Liver (tissue), 8 donors: ENCODE measurements at regions not wholly inside any gene's neighbourhood (a gene's known extent, or its start where the extent isn't known, plus 50 kb on each side); places are given as distances from the start of the nearest gene placed in this dataset.
"Not testable (repeated sequence)": the region's sequence is repeated elsewhere in the genome, so short reads cannot be mapped to it uniquely, and the experiment has no call there.

Experiments used
- DNase-seq: peaks from one replicate; pipeline ENCODE4 v3.0.0-alpha.2; 2017; ENCODE audit warnings: low spot score
- H3K27ac ChIP-seq, 2 donors: one replicate each; pipeline ENCODE4 v1.7.0; 2013; ENCODE audit warnings: inconsistent platforms in 2 of 2, low read length in 2 of 2, control low read depth in 1 of 2, low read depth in 1 of 2, mild to moderate bottlenecking in 1 of 2
- H3K27me3 ChIP-seq, 4 donors: one replicate each; pipeline versions ENCODE4 v1.6.1 to v1.7.0; 2013; ENCODE audit warnings: low read length in 3 of 4, inconsistent platforms in 1 of 4, mild to moderate bottlenecking in 1 of 4, moderate library complexity in 1 of 4; ENCODE audit not compliant: control insufficient read depth in 4 of 4, insufficient read depth in 4 of 4
- H3K36me3 ChIP-seq, 4 donors: one replicate each; pipeline versions ENCODE4 v1.6.1 to v1.7.0; 2013; ENCODE audit warnings: low read length in 3 of 4, mild to moderate bottlenecking in 3 of 4, low read depth in 1 of 4, moderate library complexity in 1 of 4; ENCODE audit not compliant: control insufficient read depth in 4 of 4, insufficient read depth in 3 of 4
- H3K4me1 ChIP-seq, 4 donors: one replicate each; pipeline versions ENCODE4 v1.6.1 to v1.7.0; 2013; ENCODE audit warnings: low read length in 3 of 4, mild to moderate bottlenecking in 3 of 4, moderate library complexity in 1 of 4; ENCODE audit not compliant: control insufficient read depth in 4 of 4, insufficient read depth in 4 of 4
- H3K4me3 ChIP-seq, 3 donors: one replicate each; pipeline versions ENCODE4 v1.6.1 to v1.7.0; 2013; ENCODE audit warnings: low read length in 3 of 3, control low read depth in 1 of 3, low read depth in 1 of 3, mild to moderate bottlenecking in 1 of 3
- H3K9ac ChIP-seq, 2 donors: one replicate each; pipeline ENCODE4 v1.7.0; 2013; ENCODE audit warnings: low read length in 2 of 2, mild to moderate bottlenecking in 2 of 2, moderate library complexity in 2 of 2, control low read depth in 1 of 2, low read depth in 1 of 2
- H3K9me3 ChIP-seq, 4 donors: one replicate each; pipeline versions ENCODE4 v1.6.1 to v1.7.0; 2013; ENCODE audit warnings: low read length in 3 of 4; ENCODE audit not compliant: control insufficient read depth in 4 of 4
- EGR1 ChIP-seq, 2 donors: IDR thresholded peaks; 2 replicates each; pipeline ENCODE4 v1.6.1; 2016 to 2018; ENCODE audit warnings: antibody characterized with exemption in 2 of 2, low read depth in 2 of 2
- FOXA1 ChIP-seq: IDR thresholded peaks from 2 replicates; pipeline ENCODE4 v1.6.1; 2016; ENCODE audit warnings: antibody characterized with exemption
- FOXA2 ChIP-seq: IDR thresholded peaks from 2 replicates; pipeline ENCODE4 v1.6.1; 2016; ENCODE audit warnings: antibody characterized with exemption
- HNF4A ChIP-seq, 2 donors: conservative IDR thresholded peaks; 2 replicates each; pipeline ENCODE4 v1.6.1; 2016; ENCODE audit warnings: antibody characterized with exemption in 2 of 2, mild to moderate bottlenecking in 2 of 2
- MAX ChIP-seq: IDR thresholded peaks from 2 replicates; pipeline ENCODE4 v1.6.1; 2016; ENCODE audit warnings: antibody characterized with exemption
- RAD21 ChIP-seq, 2 donors: IDR thresholded peaks; 2 replicates each; pipeline ENCODE4 v1.6.1; 2016; ENCODE audit warnings: antibody characterized with exemption in 2 of 2, mild to moderate bottlenecking in 2 of 2
- RXRA ChIP-seq, 2 donors: IDR thresholded peaks; 2 replicates each; pipeline ENCODE4 v1.6.1; 2017 to 2018; ENCODE audit warnings: antibody characterized with exemption in 2 of 2, mild to moderate bottlenecking in 1 of 2
- SP1 ChIP-seq: IDR thresholded peaks from 2 replicates; pipeline ENCODE4 v1.6.1; 2018; ENCODE audit warnings: antibody characterized with exemption, mild to moderate bottlenecking
- TAF1 ChIP-seq: conservative IDR thresholded peaks from 2 replicates; pipeline ENCODE4 v1.6.1; 2016; ENCODE audit warnings: antibody characterized with exemption, mild to moderate bottlenecking
- YY1 ChIP-seq: IDR thresholded peaks from 2 replicates; pipeline ENCODE4 v1.6.1; 2016; ENCODE audit warnings: antibody characterized with exemption, mild to moderate bottlenecking
- ZBTB33 ChIP-seq: IDR thresholded peaks from 2 replicates; pipeline ENCODE4 v1.6.1; 2016; ENCODE audit warnings: antibody characterized with exemption
- WGBS: extraction: QIAGEN DNeasy Blood & Tissue Kit; methylation state at CpG from one replicate; pipeline ENCODE4 v1.1.7; 2013; 5-methylcytosine and 5-hydroxymethylcytosine counted together
- TF ChIP-seq, protein P1 (sequence below): IDR thresholded peaks from 2 replicates; pipeline ENCODE4 v1.6.1; 2016; ENCODE audit warnings: antibody characterized with exemption
- TF ChIP-seq, protein P2 (sequence below): fragments of 150-350 bp; IDR thresholded peaks from 2 replicates; pipeline ENCODE4 v1.5.1; 2017; ENCODE audit warnings: improper control_type of control experiment, low read depth, low read length; ENCODE audit not compliant: missing input control
- donor health status: healthy.
- donor health status: healthy.
- donor health status: healthy.
- donor health status: healthy.
- donor health status: healthy.

GRCh38 chr1:76690766-76691165 is 176.5 kb upstream of the ST6GALNAC5 start:
- H3K4me3 ChIP-seq: no peak overlapping the region
- DNase-seq: no peak
- TF ChIP-seq EGR1 (IDR thresholded peaks at IDR 0.05; ENCODE audit: low read depth in 2 of 2) (no peak), FOXA1 (no peak), YY1 (no peak), SP1 (no peak)
- TF ChIP-seq, protein P1, sequence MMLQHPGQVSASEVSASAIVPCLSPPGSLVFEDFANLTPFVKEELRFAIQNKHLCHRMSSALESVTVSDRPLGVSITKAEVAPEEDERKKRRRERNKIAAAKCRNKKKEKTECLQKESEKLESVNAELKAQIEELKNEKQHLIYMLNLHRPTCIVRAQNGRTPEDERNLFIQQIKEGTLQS: no peak
- no peak overlapping the region for H3K27ac ChIP-seq
- 74% methylated on average over 3 of the region's 3 CpGs for WGBS
- no peaks in the 10 kb centered on the region for H3K27me3 ChIP-seq
- no peak overlapping the region for H3K9ac ChIP-seq
- peaks cover 0 to 2% (median 1%) of the 10 kb centered on the region in 4 donors for H3K9me3 ChIP-seq
- H3K4me1 ChIP-seq: no peaks in the 10 kb centered on the region
- H3K36me3 ChIP-seq: no peaks in the 10 kb centered on the region

DNA sequence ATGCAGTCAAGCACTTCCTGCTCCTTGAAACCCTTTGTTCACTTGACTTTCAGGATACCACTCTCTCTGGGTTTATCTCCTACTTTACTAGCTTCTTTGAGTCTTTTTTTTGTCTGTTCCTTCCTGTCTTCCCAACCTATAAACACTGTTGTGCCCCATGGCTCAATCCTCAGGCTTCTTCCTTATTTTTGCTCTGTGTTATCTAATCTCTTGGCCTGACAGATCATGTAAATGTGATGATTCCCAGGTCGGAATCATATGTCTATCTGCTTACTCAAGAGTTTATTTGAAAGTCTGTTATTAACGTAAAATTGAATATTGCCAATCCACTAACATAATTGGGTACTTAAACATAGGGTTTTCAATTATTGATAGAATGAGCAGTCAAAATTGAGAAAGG is 171.7 kb upstream of the ST6GALNAC5 start:
- Histone ChIP-seq H3K9me3 (peaks cover 0 to 2% (median 1%) of the 10 kb centered on the region in 4 donors), H3K4me1 (no peaks in the 10 kb centered on the region), H3K36me3 (no peaks in the 10 kb centered on the region), H3K9ac (no peak overlapping the region), H3K27ac (no peak overlapping the region), H3K4me3 (no peak overlapping the region), H3K27me3 (no peaks in the 10 kb centered on the region)
- 29% methylated on average over 2 of the region's 2 CpGs for WGBS
- DNase-seq: no peak
- TF ChIP-seq SP1 (no peak), ZBTB33 (no peak), MAX (no peak), RAD21 (IDR thresholded peaks at IDR 0.05) (no peak), FOXA2 (no peak), TAF1 (no peak), RXRA (IDR thresholded peaks at IDR 0.05) (no peak)
- TF ChIP-seq, protein P2, sequence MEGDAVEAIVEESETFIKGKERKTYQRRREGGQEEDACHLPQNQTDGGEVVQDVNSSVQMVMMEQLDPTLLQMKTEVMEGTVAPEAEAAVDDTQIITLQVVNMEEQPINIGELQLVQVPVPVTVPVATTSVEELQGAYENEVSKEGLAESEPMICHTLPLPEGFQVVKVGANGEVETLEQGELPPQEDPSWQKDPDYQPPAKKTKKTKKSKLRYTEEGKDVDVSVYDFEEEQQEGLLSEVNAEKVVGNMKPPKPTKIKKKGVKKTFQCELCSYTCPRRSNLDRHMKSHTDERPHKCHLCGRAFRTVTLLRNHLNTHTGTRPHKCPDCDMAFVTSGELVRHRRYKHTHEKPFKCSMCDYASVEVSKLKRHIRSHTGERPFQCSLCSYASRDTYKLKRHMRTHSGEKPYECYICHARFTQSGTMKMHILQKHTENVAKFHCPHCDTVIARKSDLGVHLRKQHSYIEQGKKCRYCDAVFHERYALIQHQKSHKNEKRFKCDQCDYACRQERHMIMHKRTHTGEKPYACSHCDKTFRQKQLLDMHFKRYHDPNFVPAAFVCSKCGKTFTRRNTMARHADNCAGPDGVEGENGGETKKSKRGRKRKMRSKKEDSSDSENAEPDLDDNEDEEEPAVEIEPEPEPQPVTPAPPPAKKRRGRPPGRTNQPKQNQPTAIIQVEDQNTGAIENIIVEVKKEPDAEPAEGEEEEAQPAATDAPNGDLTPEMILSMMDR: no peak
- TF ChIP-seq, protein P1: no peak

DNA sequence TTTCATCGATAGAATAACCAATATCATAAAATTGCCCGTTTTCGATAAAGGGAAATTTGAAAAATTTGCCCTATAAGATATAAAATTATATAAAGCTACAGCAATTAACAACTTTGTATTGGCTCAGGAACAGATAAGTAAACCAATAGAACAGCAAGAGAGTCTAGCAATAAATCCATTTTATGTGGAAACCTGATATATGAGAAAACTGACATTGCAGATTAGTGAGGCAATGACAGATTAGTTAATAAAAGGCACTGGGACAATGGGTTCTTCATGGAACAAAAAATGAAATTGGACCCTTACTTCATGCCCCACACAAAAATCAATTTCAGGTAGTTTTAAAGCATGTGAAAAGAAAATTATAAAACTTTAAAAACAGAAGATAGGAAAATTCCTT is 169.9 kb upstream of the ST6GALNAC5 start:
- Histone ChIP-seq H3K9ac (no peak overlapping the region), H3K27me3 (no peaks in the 10 kb centered on the region), H3K4me3 (no peak overlapping the region), H3K27ac (no peak overlapping the region), H3K4me1 (no peaks in the 10 kb centered on the region), H3K36me3 (no peaks in the 10 kb centered on the region), H3K9me3 (peaks cover 0 to 2% (median 1%) of the 10 kb centered on the region in 4 donors)
- DNase-seq: no peak
- 95% methylated on average over 3 of the region's 3 CpGs for WGBS
- TF ChIP-seq HNF4A (conservative IDR thresholded peaks at IDR 0.05) (no peak), SP1 (no peak), FOXA1 (no peak)

- DNase-seq: not testable (repeated sequence)
Measured at GRCh38 chr1:76699646-76700045, 167.6 kb upstream of the ST6GALNAC5 start.

GRCh38 chr1:76700200-76700599 is 167.1 kb upstream of the ST6GALNAC5 start:
- H3K9me3 ChIP-seq, H3K27ac ChIP-seq, H3K27me3 ChIP-seq, DNase-seq, H3K36me3 ChIP-seq, H3K4me1 ChIP-seq, H3K4me3 ChIP-seq, H3K9ac ChIP-seq: not testable (repeated sequence)
- 92% methylated on average over 12 of the region's 12 CpGs for WGBS

More at GRCh38 chr1:76699646-76700045, 167.6 kb upstream of the ST6GALNAC5 start:
- 97% methylated on average over 21 of the region's 21 CpGs for WGBS
- not testable (repeated sequence) for H3K36me3 ChIP-seq, H3K27me3 ChIP-seq, H3K4me1 ChIP-seq, H3K4me3 ChIP-seq, H3K9ac ChIP-seq, H3K27ac ChIP-seq, H3K9me3 ChIP-seq
